SK-N-SH treated with all-trans-retinoic acid at 6 μM for 48 hours (cell line): ENCODE measurements at regions not wholly inside any gene's neighbourhood (a gene's known extent, or its start where the extent isn't known, plus 50 kb on each side); places are given as distances from the start of the nearest gene placed in this dataset.

ENCODE experiments used
- ATAC-seq: fragments of 200-7000 bp; cut with Tn5 transposase; 3 replicates; pipeline ENCODE4 v1.9.1; 2020; ENCODE audit warnings: mild to moderate bottlenecking, moderate library complexity
- ARNTL ChIP-seq: fragments of 450-650 bp; formaldehyde crosslinking; IDR thresholded peaks from 2 replicates; pipeline ENCODE4 v1.5.0; 2020; ENCODE audit warnings: low read depth, mild to moderate bottlenecking, moderate library complexity, borderline replicate concordance
- BACH2 ChIP-seq: fragments of 250-450 bp; sonication (Bioruptor Pico); IDR thresholded peaks from 2 replicates; pipeline ENCODE4 v1.9.0; 2021; ENCODE audit warnings: mild to moderate bottlenecking, borderline replicate concordance
- CSDC2 ChIP-seq: fragments of 250-450 bp; sonication (Bioruptor Pico); IDR thresholded peaks from 2 replicates; pipeline ENCODE4 v1.5.0; 2020; ENCODE audit warnings: mild to moderate bottlenecking, moderate library complexity
- ESRRG ChIP-seq: fragments of 250-450 bp; sonication (Bioruptor Pico); IDR thresholded peaks from 2 replicates; pipeline ENCODE4 v1.6.1; 2021; ENCODE audit warnings: mild to moderate bottlenecking
- ISL1 ChIP-seq: fragments of 250-450 bp; sonication (Bioruptor Pico); IDR thresholded peaks from 2 replicates; pipeline ENCODE4 v2.1.2; 2022; ENCODE audit warnings: mild to moderate bottlenecking, moderate library complexity
- OSR1 ChIP-seq: fragments of 250-450 bp; sonication (Bioruptor Pico); IDR thresholded peaks from 2 replicates; pipeline ENCODE4 v1.8.0; 2022; ENCODE audit warnings: moderate library complexity, mild to moderate bottlenecking, inconsistent platforms
- PATZ1 ChIP-seq: fragments of 250-450 bp; sonication (Bioruptor Pico); IDR thresholded peaks from 2 replicates; pipeline ENCODE4 v1.8.0; 2020; ENCODE audit warnings: mild to moderate bottlenecking, moderate library complexity, borderline replicate concordance
- PPARA ChIP-seq: fragments of 250-450 bp; sonication (Bioruptor Pico); IDR thresholded peaks from 2 replicates; pipeline ENCODE4 v1.5.0; 2020; ENCODE audit warnings: mild to moderate bottlenecking, borderline replicate concordance
- RARB ChIP-seq: fragments of 250-450 bp; sonication (Bioruptor Pico); IDR thresholded peaks from 2 replicates; pipeline ENCODE4 v1.8.0; 2021; ENCODE audit warnings: mild to moderate bottlenecking, moderate library complexity
- TCF4 ChIP-seq: fragments of 250-450 bp; sonication (Bioruptor Pico); IDR thresholded peaks from 2 replicates; pipeline ENCODE4 v1.8.0; 2021; ENCODE audit warnings: mild to moderate bottlenecking, moderate library complexity, borderline replicate concordance
- TOX ChIP-seq: fragments of 250-450 bp; sonication (Bioruptor Pico); IDR thresholded peaks from 2 replicates; pipeline ENCODE4 v1.8.0; 2021; ENCODE audit warnings: mild to moderate bottlenecking, moderate library complexity, borderline replicate concordance
- ZC3H10 ChIP-seq: fragments of 250-450 bp; sonication (Bioruptor Pico); IDR thresholded peaks from 2 replicates; pipeline ENCODE4 v1.5.1; 2021; ENCODE audit warnings: mild to moderate bottlenecking, moderate library complexity
- ZNF70 ChIP-seq: fragments of 450-650 bp; formaldehyde crosslinking; IDR thresholded peaks from 2 replicates; pipeline ENCODE4 v1.5.0; 2020; ENCODE audit warnings: mild to moderate bottlenecking, moderate library complexity
- ZNF8 ChIP-seq: fragments of 450-650 bp; formaldehyde crosslinking; IDR thresholded peaks from 2 replicates; pipeline ENCODE4 v1.5.0; 2020; ENCODE audit warnings: mild to moderate bottlenecking, moderate library complexity
- TF ChIP-seq, protein P1 (sequence below): fragments of 250-450 bp; sonication (Bioruptor Pico); IDR thresholded peaks from 2 replicates; pipeline ENCODE4 v1.5.1; 2020; ENCODE audit warnings: low read depth, mild to moderate bottlenecking, moderate library complexity
- TF ChIP-seq, protein P2 (sequence below): fragments of 250-450 bp; sonication (Bioruptor Pico); IDR thresholded peaks from 2 replicates; pipeline ENCODE4 v1.5.0; 2020; ENCODE audit warnings: mild to moderate bottlenecking, moderate library complexity
- TF ChIP-seq, protein P3 (sequence below): fragments of 250-450 bp; sonication (Bioruptor Pico); IDR thresholded peaks from 2 replicates; pipeline ENCODE4 v1.8.0; 2021; ENCODE audit warnings: low read depth, mild to moderate bottlenecking, moderate library complexity, borderline replicate concordance
- TF ChIP-seq, protein P4 (sequence below): fragments of 250-450 bp; sonication (Bioruptor Pico); IDR thresholded peaks from 2 replicates; pipeline ENCODE4 v1.5.1; 2021; ENCODE audit warnings: mild to moderate bottlenecking, moderate library complexity

DNA sequence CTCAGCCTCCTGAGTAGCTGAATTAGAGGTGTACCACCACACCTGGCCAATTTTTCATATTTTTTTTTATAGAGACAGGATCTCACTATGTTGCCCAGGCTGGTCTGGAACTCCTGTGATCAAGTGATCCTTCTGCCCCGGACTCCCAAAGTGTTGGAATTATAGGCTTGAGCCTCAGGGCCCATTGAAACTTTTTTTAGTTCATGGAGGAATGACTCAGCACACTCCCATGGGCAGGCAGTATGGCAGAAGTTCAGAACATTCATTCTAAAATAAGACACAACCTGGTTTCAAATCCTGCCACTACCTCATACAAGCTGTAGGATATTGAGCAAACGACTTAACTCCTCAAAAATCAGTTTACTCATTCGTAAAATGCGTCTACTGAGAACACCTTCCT lies 320.4 kb upstream of the SP8 start (continued):
- no peak for TF ChIP-seq ZNF70

DNA sequence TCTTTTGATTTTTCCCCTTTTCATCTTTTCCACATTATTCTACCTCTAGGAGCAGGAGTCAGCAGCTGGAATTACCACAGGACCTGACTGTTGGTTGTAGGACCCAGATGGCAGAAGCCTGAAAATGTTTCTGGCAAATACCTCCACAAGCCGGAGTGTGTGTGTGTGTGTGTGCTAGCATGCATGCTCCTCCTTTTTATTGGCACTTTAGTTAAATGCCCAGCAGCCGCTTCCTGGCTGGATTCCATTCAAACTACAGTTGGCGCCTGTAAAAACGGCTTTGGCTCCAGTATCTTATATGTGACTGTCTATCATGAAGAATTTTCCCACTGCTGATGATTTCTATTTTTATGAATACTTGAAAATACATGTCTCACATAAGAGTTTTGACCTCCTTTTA lies 319.7 kb upstream of the SP4 start:
- no peak for TF ChIP-seq PATZ1
- TF ChIP-seq PPARA (CRISPR knock-in tag), result no peak
- TF ChIP-seq, protein P1, sequence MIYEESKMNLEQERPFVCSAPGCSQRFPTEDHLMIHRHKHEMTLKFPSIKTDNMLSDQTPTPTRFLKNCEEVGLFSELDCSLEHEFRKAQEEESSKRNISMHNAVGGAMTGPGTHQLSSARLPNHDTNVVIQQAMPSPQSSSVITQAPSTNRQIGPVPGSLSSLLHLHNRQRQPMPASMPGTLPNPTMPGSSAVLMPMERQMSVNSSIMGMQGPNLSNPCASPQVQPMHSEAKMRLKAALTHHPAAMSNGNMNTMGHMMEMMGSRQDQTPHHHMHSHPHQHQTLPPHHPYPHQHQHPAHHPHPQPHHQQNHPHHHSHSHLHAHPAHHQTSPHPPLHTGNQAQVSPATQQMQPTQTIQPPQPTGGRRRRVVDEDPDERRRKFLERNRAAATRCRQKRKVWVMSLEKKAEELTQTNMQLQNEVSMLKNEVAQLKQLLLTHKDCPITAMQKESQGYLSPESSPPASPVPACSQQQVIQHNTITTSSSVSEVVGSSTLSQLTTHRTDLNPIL (CRISPR knock-in tag), result no peak
- TF ChIP-seq, protein P2, sequence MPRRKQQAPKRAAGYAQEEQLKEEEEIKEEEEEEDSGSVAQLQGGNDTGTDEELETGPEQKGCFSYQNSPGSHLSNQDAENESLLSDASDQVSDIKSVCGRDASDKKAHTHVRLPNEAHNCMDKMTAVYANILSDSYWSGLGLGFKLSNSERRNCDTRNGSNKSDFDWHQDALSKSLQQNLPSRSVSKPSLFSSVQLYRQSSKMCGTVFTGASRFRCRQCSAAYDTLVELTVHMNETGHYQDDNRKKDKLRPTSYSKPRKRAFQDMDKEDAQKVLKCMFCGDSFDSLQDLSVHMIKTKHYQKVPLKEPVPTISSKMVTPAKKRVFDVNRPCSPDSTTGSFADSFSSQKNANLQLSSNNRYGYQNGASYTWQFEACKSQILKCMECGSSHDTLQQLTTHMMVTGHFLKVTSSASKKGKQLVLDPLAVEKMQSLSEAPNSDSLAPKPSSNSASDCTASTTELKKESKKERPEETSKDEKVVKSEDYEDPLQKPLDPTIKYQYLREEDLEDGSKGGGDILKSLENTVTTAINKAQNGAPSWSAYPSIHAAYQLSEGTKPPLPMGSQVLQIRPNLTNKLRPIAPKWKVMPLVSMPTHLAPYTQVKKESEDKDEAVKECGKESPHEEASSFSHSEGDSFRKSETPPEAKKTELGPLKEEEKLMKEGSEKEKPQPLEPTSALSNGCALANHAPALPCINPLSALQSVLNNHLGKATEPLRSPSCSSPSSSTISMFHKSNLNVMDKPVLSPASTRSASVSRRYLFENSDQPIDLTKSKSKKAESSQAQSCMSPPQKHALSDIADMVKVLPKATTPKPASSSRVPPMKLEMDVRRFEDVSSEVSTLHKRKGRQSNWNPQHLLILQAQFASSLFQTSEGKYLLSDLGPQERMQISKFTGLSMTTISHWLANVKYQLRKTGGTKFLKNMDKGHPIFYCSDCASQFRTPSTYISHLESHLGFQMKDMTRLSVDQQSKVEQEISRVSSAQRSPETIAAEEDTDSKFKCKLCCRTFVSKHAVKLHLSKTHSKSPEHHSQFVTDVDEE (CRISPR knock-in tag), result no peak
- TF ChIP-seq BACH2 (CRISPR knock-in tag), result no peak
- TF ChIP-seq ISL1 (CRISPR knock-in tag), result no peak
- TF ChIP-seq, all 23 proteins: peak for 0
- ATAC-seq, result no peak

- no peak for TF ChIP-seq ISL1 (CRISPR knock-in tag)
- no peak for TF ChIP-seq TCF4
- no peak for TF ChIP-seq CSDC2 (CRISPR knock-in tag)
- TF ChIP-seq, protein P2 (CRISPR knock-in tag), result no peak
- TF ChIP-seq PATZ1, result no peak
- TF ChIP-seq ZC3H10, result no peak
- no peak for TF ChIP-seq ESRRG
- TF ChIP-seq, protein P1 (CRISPR knock-in tag), result no peak
- no peak for TF ChIP-seq RARB (CRISPR knock-in tag)
- no peak for TF ChIP-seq BACH2 (CRISPR knock-in tag)
- no peak for TF ChIP-seq TOX (CRISPR knock-in tag)
- TF ChIP-seq ARNTL, result no peak
- TF ChIP-seq OSR1, result no peak
- TF ChIP-seq ZNF8, result no peak
- TF ChIP-seq, protein P3, sequence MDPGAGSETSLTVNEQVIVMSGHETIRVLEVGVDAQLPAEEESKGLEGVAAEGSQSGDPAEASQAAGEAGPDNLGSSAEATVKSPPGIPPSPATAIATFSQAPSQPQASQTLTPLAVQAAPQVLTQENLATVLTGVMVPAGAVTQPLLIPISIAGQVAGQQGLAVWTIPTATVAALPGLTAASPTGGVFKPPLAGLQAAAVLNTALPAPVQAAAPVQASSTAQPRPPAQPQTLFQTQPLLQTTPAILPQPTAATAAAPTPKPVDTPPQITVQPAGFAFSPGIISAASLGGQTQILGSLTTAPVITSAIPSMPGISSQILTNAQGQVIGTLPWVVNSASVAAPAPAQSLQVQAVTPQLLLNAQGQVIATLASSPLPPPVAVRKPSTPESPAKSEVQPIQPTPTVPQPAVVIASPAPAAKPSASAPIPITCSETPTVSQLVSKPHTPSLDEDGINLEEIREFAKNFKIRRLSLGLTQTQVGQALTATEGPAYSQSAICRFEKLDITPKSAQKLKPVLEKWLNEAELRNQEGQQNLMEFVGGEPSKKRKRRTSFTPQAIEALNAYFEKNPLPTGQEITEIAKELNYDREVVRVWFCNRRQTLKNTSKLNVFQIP (CRISPR knock-in tag), result no peak
- TF ChIP-seq, protein P4, sequence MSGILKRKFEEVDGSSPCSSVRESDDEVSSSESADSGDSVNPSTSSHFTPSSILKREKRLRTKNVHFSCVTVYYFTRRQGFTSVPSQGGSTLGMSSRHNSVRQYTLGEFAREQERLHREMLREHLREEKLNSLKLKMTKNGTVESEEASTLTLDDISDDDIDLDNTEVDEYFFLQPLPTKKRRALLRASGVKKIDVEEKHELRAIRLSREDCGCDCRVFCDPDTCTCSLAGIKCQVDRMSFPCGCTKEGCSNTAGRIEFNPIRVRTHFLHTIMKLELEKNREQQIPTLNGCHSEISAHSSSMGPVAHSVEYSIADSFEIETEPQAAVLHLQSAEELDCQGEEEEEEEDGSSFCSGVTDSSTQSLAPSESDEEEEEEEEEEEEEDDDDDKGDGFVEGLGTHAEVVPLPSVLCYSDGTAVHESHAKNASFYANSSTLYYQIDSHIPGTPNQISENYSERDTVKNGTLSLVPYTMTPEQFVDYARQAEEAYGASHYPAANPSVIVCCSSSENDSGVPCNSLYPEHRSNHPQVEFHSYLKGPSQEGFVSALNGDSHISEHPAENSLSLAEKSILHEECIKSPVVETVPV, result no peak
- TF ChIP-seq, all 23 proteins: peak for 0
- ATAC-seq, result no peak
These were observed 314.1 kb upstream of the SP4 start for GRCh38 chr7:21113609-21114415.
